IMR-90 (cell line): ENCODE measurements at regions not wholly inside any gene's neighbourhood (a gene's known extent, or its start where the extent isn't known, plus 50 kb on each side); places are given as distances from the start of the nearest gene placed in this dataset.
A peak's percentile ranks its signal among the peaks of the same experiment; 100 is the strongest.

Experiments
- ATAC-seq: fragments of 200-7000 bp; cut with Tn5 transposase; 2 replicates; pipeline ENCODE4 v1.9.1; 2020; ENCODE audit warnings: low read depth, mild to moderate bottlenecking, moderate library complexity
- BruUV-seq: library from RNA; stranded (reverse); fragments of 400-500 nt; replicated peaks from 2 replicates; lab custom pipeline; 2021; lab: Mats Ljungman, UMichigan
- CTCF ChIA-PET: fragments of 300-600 bp; formaldehyde crosslinking; extraction: SDS; loops from one replicate; lab custom pipeline; 2021; ENCODE audit warnings: antibody characterized with exemption; lab: Yijun Ruan, JAX
- POLR2A ChIA-PET: fragments of 300-600 bp; sonication (Branson Sonifier 250); formaldehyde crosslinking; loops from one replicate; lab custom pipeline; 2022; ENCODE audit warnings: antibody characterized with exemption; ENCODE audit not compliant: unreplicated experiment; lab: Charles Lee
- DNase-seq: peaks from one replicate; pipeline ENCODE4 v3.0.0; 2013
- H2AFZ ChIP-seq: replicated peaks from 2 replicates; pipeline ENCODE3; 2013; ENCODE audit warnings: low read length, mild to moderate bottlenecking; ENCODE audit not compliant: poor library complexity
- H2AK5ac ChIP-seq: 2 replicates; pipeline ENCODE4 v1.6.1; 2013; ENCODE audit warnings: low read depth, low read length, inconsistent platforms
- H2AK9ac ChIP-seq: replicated peaks from 2 replicates; pipeline ENCODE3; 2013; ENCODE audit warnings: mild to moderate bottlenecking, low read depth, low read length, moderate library complexity; ENCODE audit not compliant: poor library complexity
- H2BK120ac ChIP-seq: 2 replicates; pipeline ENCODE4 v1.6.1; 2013; ENCODE audit warnings: low read depth, low read length, inconsistent platforms
- H2BK15ac ChIP-seq: 3 replicates; pipeline ENCODE4 v1.6.1; 2013; ENCODE audit warnings: low read depth, low read length, inconsistent platforms
- H2BK20ac ChIP-seq: 2 replicates; pipeline ENCODE4 v1.6.1; 2013; ENCODE audit warnings: low read depth, mild to moderate bottlenecking, inconsistent platforms, low read length, moderate library complexity
- H2BK5ac ChIP-seq: 2 replicates; pipeline ENCODE4 v1.6.1; 2013; ENCODE audit warnings: mild to moderate bottlenecking, low read depth, low read length, inconsistent platforms; ENCODE audit not compliant: poor library complexity, severe bottlenecking
- H3K14ac ChIP-seq: replicated peaks from 2 replicates; pipeline ENCODE4 v1.6.1; 2013; ENCODE audit warnings: low read depth, low read length, inconsistent platforms
- H3K18ac ChIP-seq: 2 replicates; pipeline ENCODE4 v1.6.1; 2013; ENCODE audit warnings: low read depth, low read length, control low read depth
- H3K23ac ChIP-seq: 2 replicates; pipeline ENCODE4 v1.6.1; 2013; ENCODE audit warnings: low read depth, low read length, inconsistent platforms
- H3K27ac ChIP-seq: 2 replicates; pipeline ENCODE4 v1.5.1; 2013; ENCODE audit warnings: mild to moderate bottlenecking, control low read depth, low read length; ENCODE audit not compliant: insufficient read depth
- H3K27me3 ChIP-seq: 2 replicates; pipeline ENCODE4 v1.6.1; 2013; ENCODE audit warnings: low read length; ENCODE audit not compliant: control insufficient read depth, insufficient read depth
- H3K36me3 ChIP-seq: 2 replicates; pipeline ENCODE4 v1.6.1; 2013; ENCODE audit warnings: low read length, mixed read lengths; ENCODE audit not compliant: control insufficient read depth, insufficient read depth
- H3K4ac ChIP-seq: 2 replicates; pipeline ENCODE4 v1.6.1; 2013; ENCODE audit warnings: low read depth, low read length, inconsistent platforms
- H3K4me1 ChIP-seq: 2 replicates; pipeline ENCODE4 v1.6.1; 2013; ENCODE audit warnings: low read length, mixed read lengths; ENCODE audit not compliant: control insufficient read depth, insufficient read depth
- H3K4me2 ChIP-seq: 2 replicates; pipeline ENCODE4 v1.6.1; 2013; ENCODE audit warnings: low read depth, mild to moderate bottlenecking, control low read depth, low read length, moderate library complexity
- H3K4me3 ChIP-seq: 2 replicates; pipeline ENCODE4 v1.5.1; 2013; ENCODE audit warnings: low read depth, mild to moderate bottlenecking, control low read depth, low read length, moderate library complexity; ENCODE audit not compliant: insufficient read depth
- H3K56ac ChIP-seq: 2 replicates; pipeline ENCODE4 v1.6.1; 2013; ENCODE audit warnings: low read length, inconsistent platforms; ENCODE audit not compliant: insufficient read depth; ENCODE audit errors: extremely low read depth
- H3K79me1 ChIP-seq, 2 experiments: 2 replicates each; pipeline ENCODE4 v1.6.1; 2013; ENCODE audit warnings: low read length in 2 of 2, inconsistent platforms in 1 of 2, low read depth in 1 of 2
- H3K9ac ChIP-seq: 2 replicates; pipeline ENCODE4 v1.6.1; 2013; ENCODE audit warnings: low read depth, low read length, control low read depth
- H3K9me1 ChIP-seq: 2 replicates; pipeline ENCODE4 v1.6.1; 2013; ENCODE audit warnings: low read length, inconsistent platforms; ENCODE audit not compliant: insufficient read depth
- H3K9me3 ChIP-seq: 2 replicates; pipeline ENCODE4 v1.6.1; 2013; ENCODE audit warnings: low read length; ENCODE audit not compliant: control insufficient read depth, insufficient read depth
- H4K20me1 ChIP-seq: 2 replicates; pipeline ENCODE4 v1.6.1; 2013; ENCODE audit warnings: low read length, inconsistent platforms; ENCODE audit not compliant: insufficient read depth
- H4K5ac ChIP-seq: 2 replicates; pipeline ENCODE4 v1.6.1; 2013; ENCODE audit warnings: mild to moderate bottlenecking, low read depth, low read length, control low read depth
- H4K8ac ChIP-seq, 2 experiments: 2 replicates each; pipeline ENCODE4 v1.6.1; 2013; ENCODE audit warnings: low read depth in 2 of 2, low read length in 2 of 2, control low read depth in 1 of 2, inconsistent platforms in 1 of 2
- H4K91ac ChIP-seq: 2 replicates; pipeline ENCODE4 v1.6.1; 2013; ENCODE audit warnings: low read depth, low read length, inconsistent platforms; ENCODE audit not compliant: insufficient read depth
- BHLHE40 ChIP-seq: fragments of 150-350 bp; IDR thresholded peaks from 2 replicates; pipeline ENCODE4 v1.6.1; 2016; ENCODE audit warnings: mild to moderate bottlenecking, low read depth, low read length
- CTCF ChIP-seq: conservative IDR thresholded peaks from 2 replicates; pipeline ENCODE4 v1.5.1; 2012; ENCODE audit warnings: mild to moderate bottlenecking, low read depth, low read length, improper control_type of control experiment
- ELK1 ChIP-seq: fragments of 150-350 bp; IDR thresholded peaks from 2 replicates; pipeline ENCODE4 v1.6.1; 2016; ENCODE audit warnings: low read depth, mild to moderate bottlenecking, low read length, moderate library complexity, borderline replicate concordance
- FOS ChIP-seq: fragments of 150-350 bp; IDR thresholded peaks from 2 replicates; pipeline ENCODE4 v1.6.1; 2016; ENCODE audit warnings: low read depth, low read length
- MAFK ChIP-seq: IDR thresholded peaks from 2 replicates; pipeline ENCODE4 v1.6.1; 2012; ENCODE audit warnings: low read depth, low read length, improper control_type of control experiment
- MAZ ChIP-seq: IDR thresholded peaks from 2 replicates; pipeline ENCODE4 v1.6.1; 2012; ENCODE audit warnings: low read depth, mild to moderate bottlenecking, low read length, improper control_type of control experiment, moderate library complexity, borderline replicate concordance
- MXI1 ChIP-seq: IDR thresholded peaks from 2 replicates; pipeline ENCODE4 v1.6.1; 2012; ENCODE audit warnings: low read depth, mild to moderate bottlenecking, low read length, moderate library complexity, borderline replicate concordance
- POLR2A ChIP-seq: IDR thresholded peaks from 2 replicates; pipeline ENCODE4 v1.6.1; 2012; ENCODE audit warnings: mild to moderate bottlenecking, low read depth, low read length
- RAD21 ChIP-seq: IDR thresholded peaks from 2 replicates; pipeline ENCODE4 v1.6.1; 2012; ENCODE audit warnings: low read length, improper control_type of control experiment
- RCOR1 ChIP-seq: IDR thresholded peaks from 2 replicates; pipeline ENCODE4 v1.6.1; 2012; ENCODE audit warnings: mild to moderate bottlenecking, low read length, improper control_type of control experiment; ENCODE audit not compliant: insufficient replicate concordance
- RFX5 ChIP-seq: IDR thresholded peaks from 2 replicates; pipeline ENCODE4 v1.8.0; 2012; ENCODE audit warnings: low read depth, mild to moderate bottlenecking, low read length, moderate library complexity
- USF2 ChIP-seq: fragments of 150-350 bp; IDR thresholded peaks from 2 replicates; pipeline ENCODE4 v1.6.1; 2017; ENCODE audit warnings: mild to moderate bottlenecking, antibody characterized with exemption, low read length, low read depth
- WGBS, 2 experiments: methylation state at CpG; one replicate each; pipeline versions ENCODE4 v1.1.5 to v1.1.7; 2013; ENCODE audit warnings: missing lambda C conversion rate in 2 of 2; ENCODE audit not compliant: insufficient read length in 1 of 2; ENCODE audit errors: extremely low coverage in 2 of 2; 5-methylcytosine and 5-hydroxymethylcytosine counted together
- dilution Hi-C: fragments of 300-500 bp; cut with HindIII; formaldehyde crosslinking; loops from one replicate; pipeline ENCODE4 v1.14.3; 2018; ENCODE audit warnings: low sequenced_read_pairs; ENCODE audit not compliant: unreplicated experiment
- in situ Hi-C: fragments of 300-500 bp; cut with MboI; formaldehyde crosslinking; loops from 3 replicates; pipeline ENCODE4 v1.14.3; 2019; ENCODE audit warnings: low sequenced_read_pairs, inconsistent platforms, mixed read lengths
- intact Hi-C: fragments of 100-400 bp; cut with micrococcal nuclease; formaldehyde crosslinking; loops from 2 replicates; pipeline ENCODE4 v1.10.0; 2022

GRCh38 chr3:151630938-151631441, 102.7 kb upstream of the AADACL2 start:
- dilution Hi-C loops (no loop called here), intact Hi-C loops (no loop called here), in situ Hi-C loops (no loop called here)
- peak; percentile 39 for DNase-seq
- Histone ChIP-seq H3K27me3 (no peaks in the 10 kb centered on the region; the same call in 1 of the 2 replicates), H3K79me1 (no peaks in the 10 kb centered on the region), H3K36me3 (no peaks in the 10 kb centered on the region), H3K9me1 (no peaks in the 10 kb centered on the region), H3K27ac (no peak overlapping the region), H2BK5ac (no peak overlapping the region), H3K18ac (no peak overlapping the region), H2BK20ac (no peak overlapping the region), H3K23ac (no peak overlapping the region), H4K8ac (no peak overlapping the region), H2AK5ac (no peak overlapping the region), H3K4me1 (no peaks in the 10 kb centered on the region; the same call in 1 of the 2 replicates), H2AFZ (no peak overlapping the region), H3K56ac (no peak overlapping the region), H4K20me1 (no peaks in the 10 kb centered on the region), H2BK15ac (no peak overlapping the region), H2BK120ac (no peak overlapping the region), H4K91ac (no peak overlapping the region), H2AK9ac (no peak overlapping the region), H3K4ac (no peak overlapping the region), H4K5ac (no peak overlapping the region), H3K9me3 (no peaks in the 10 kb centered on the region), H3K14ac (no peak overlapping the region), H3K4me2 (no peak overlapping the region), H3K4me3 (no peak overlapping the region), H3K9ac (no peak overlapping the region)
- ChIA-PET POLR2A (interaction anchor here (0.9 kb wide), 1 partner anchor 11 kb away, joined by 3 read pairs; no protein-coding TSS in a partner anchor), CTCF (no interaction called here)
- WGBS, 2 experiments: no CpG with 5 or more reads among the region's 1 CpG
- BruUV-seq: no TSS peak
- TF ChIP-seq RFX5 (no peak), ELK1 (no peak), POLR2A (no peak), MAZ (no peak), MAFK (no peak), USF2 (no peak), FOS (no peak), MXI1 (no peak), RCOR1 (no peak), BHLHE40 (no peak), RAD21 (no peak), CTCF (no peak)
- no peak for ATAC-seq
